GM18505 (cell line): ENCODE measurements at regions not wholly inside any gene's neighbourhood (a gene's known extent, or its start where the extent isn't known, plus 50 kb on each side); places are given as distances from the start of the nearest gene placed in this dataset.

Experiments used
- ATAC-seq: cut with Tn5 transposase; IDR thresholded peaks from one replicate; pipeline ENCODE4 v1.9.1; 2021; ENCODE audit not compliant: unreplicated experiment
- POLR2A ChIP-seq: IDR thresholded peaks from 4 replicates; pipeline ENCODE4 v1.6.1; 2011; ENCODE audit warnings: borderline replicate concordance; ENCODE audit not compliant: insufficient read depth, insufficient read length; ENCODE audit errors: extremely low read depth

- no peak for TF ChIP-seq POLR2A
- no peak for ATAC-seq
Measured at GRCh38 chr9:115169003-115169402, 51.0 kb upstream of the TNC start.

GRCh38 chr9:115170358-115171073 is 52.6 kb upstream of the TNC start:
- TF ChIP-seq POLR2A, result no peak

GRCh38 chr9:115171921-115172388 is 54.0 kb upstream of the TNC start:
- ATAC-seq, result no peak
- TF ChIP-seq POLR2A, result no peak

More at GRCh38 chr9:115170358-115171073, 52.6 kb upstream of the TNC start:
- no peak for ATAC-seq

- no peak for ATAC-seq
- TF ChIP-seq POLR2A, result no peak
Measured at GRCh38 chr9:115182264-115182663, 64.3 kb upstream of the TNC start.

- TF ChIP-seq POLR2A, result no peak
Measured at GRCh38 chr9:115183436-115183835, 65.5 kb upstream of the TNC start.

GRCh38 chr9:115189686-115190085 is 71.7 kb upstream of the TNC start:
- no peak for TF ChIP-seq POLR2A
- no peak for ATAC-seq

More at GRCh38 chr9:115183436-115183835, 65.5 kb upstream of the TNC start:
- no peak for ATAC-seq

- peak; percentile 43 for ATAC-seq
- TF ChIP-seq POLR2A, result no peak
Measured at GRCh38 chr9:115191667-115192066, 73.7 kb upstream of the TNC start.

- peak; percentile 44 for ATAC-seq
- no peak for TF ChIP-seq POLR2A
Measured at GRCh38 chr9:115192280-115192679, 74.3 kb upstream of the TNC start.

- TF ChIP-seq POLR2A, result no peak
- peak; percentile 79 for ATAC-seq
Measured at GRCh38 chr9:115192835-115193525, 75.0 kb upstream of the TNC start.

GRCh38 chr9:115193777-115194176 is 75.8 kb upstream of the TNC start:
- no peak for ATAC-seq

GRCh38 chr9:115194216-115194615 is 76.3 kb upstream of the TNC start:
- no peak for TF ChIP-seq POLR2A
- no peak for ATAC-seq

More at GRCh38 chr9:115193777-115194176, 75.8 kb upstream of the TNC start:
- TF ChIP-seq POLR2A, result no peak

- no peak for TF ChIP-seq POLR2A
- ATAC-seq, result no peak
Measured at GRCh38 chr9:115195912-115196311, 78.0 kb upstream of the TNC start.

GRCh38 chr9:115196919-115197318 is 79.0 kb upstream of the TNC start:
- no peak for ATAC-seq
- TF ChIP-seq POLR2A, result no peak

GRCh38 chr9:115198001-115198400 is 80.0 kb upstream of the TNC start:
- no peak for TF ChIP-seq POLR2A
- ATAC-seq, result no peak
